Uterus (tissue), 2 donors: ENCODE measurements at regions not wholly inside any gene's neighbourhood (a gene's known extent, or its start where the extent isn't known, plus 50 kb on each side); places are given as distances from the start of the nearest gene placed in this dataset.

Source experiments
- CTCF ChIP-seq, 4 experiments: fragments of 200-600 bp in 2 of 4; fragments of 450-650 bp in 2 of 4; sonication (generic) in 2 of 4; IDR thresholded peaks; one replicate each; pipeline ENCODE4 v1.5.1; 2016 to 2019; ENCODE audit warnings: antibody characterized with exemption in 4 of 4, mild to moderate bottlenecking in 2 of 4, moderate library complexity in 1 of 4
- POLR2A ChIP-seq, 2 donors: fragments of 450-650 bp; IDR thresholded peaks; one replicate each; pipeline ENCODE4 v1.6.1; 2016; ENCODE audit warnings: antibody characterized with exemption in 2 of 2, mild to moderate bottlenecking in 1 of 2, moderate library complexity in 1 of 2

- TF ChIP-seq CTCF (IDR thresholded peaks at IDR 0.05), result peak; percentile 46 to 72 (median 49)
- TF ChIP-seq POLR2A (IDR thresholded peaks at IDR 0.05), result no peak
Observed at GRCh38 chr2:75403991-75404428, 156.7 kb downstream of the EVA1A start.
